SK-N-SH treated with all-trans-retinoic acid at 6 μM for 48 hours (cell line): ENCODE measurements at regions not wholly inside any gene's neighbourhood (a gene's known extent, or its start where the extent isn't known, plus 50 kb on each side); places are given as distances from the start of the nearest gene placed in this dataset.
"Not testable (repeated sequence)": the region's sequence is repeated elsewhere in the genome, so short reads cannot be mapped to it uniquely, and the experiment has no call there.

Experiments used
- ATAC-seq: fragments of 200-7000 bp; cut with Tn5 transposase; 3 replicates; pipeline ENCODE4 v1.9.1; 2020; ENCODE audit warnings: mild to moderate bottlenecking, moderate library complexity
- BACH2 ChIP-seq: fragments of 250-450 bp; sonication (Bioruptor Pico); IDR thresholded peaks from 2 replicates; pipeline ENCODE4 v1.9.0; 2021; ENCODE audit warnings: mild to moderate bottlenecking, borderline replicate concordance
- CREB5 ChIP-seq: fragments of 250-450 bp; sonication (Bioruptor Pico); IDR thresholded peaks from 2 replicates; pipeline ENCODE4 v1.5.1; 2020; ENCODE audit warnings: low read depth, mild to moderate bottlenecking, moderate library complexity
- CSDC2 ChIP-seq: fragments of 250-450 bp; sonication (Bioruptor Pico); IDR thresholded peaks from 2 replicates; pipeline ENCODE4 v1.5.0; 2020; ENCODE audit warnings: mild to moderate bottlenecking, moderate library complexity
- CSRNP3 ChIP-seq: fragments of 250-450 bp; sonication (Bioruptor Pico); IDR thresholded peaks from 2 replicates; pipeline ENCODE4 v1.5.1; 2021; ENCODE audit warnings: mild to moderate bottlenecking, moderate library complexity
- ESRRG ChIP-seq: fragments of 250-450 bp; sonication (Bioruptor Pico); IDR thresholded peaks from 2 replicates; pipeline ENCODE4 v1.6.1; 2021; ENCODE audit warnings: mild to moderate bottlenecking
- PATZ1 ChIP-seq: fragments of 250-450 bp; sonication (Bioruptor Pico); IDR thresholded peaks from 2 replicates; pipeline ENCODE4 v1.8.0; 2020; ENCODE audit warnings: mild to moderate bottlenecking, moderate library complexity, borderline replicate concordance
- POU6F1 ChIP-seq: fragments of 250-450 bp; sonication (Bioruptor Pico); IDR thresholded peaks from 2 replicates; pipeline ENCODE4 v1.8.0; 2021; ENCODE audit warnings: low read depth, mild to moderate bottlenecking, moderate library complexity, borderline replicate concordance
- RARB ChIP-seq: fragments of 250-450 bp; sonication (Bioruptor Pico); IDR thresholded peaks from 2 replicates; pipeline ENCODE4 v1.8.0; 2021; ENCODE audit warnings: mild to moderate bottlenecking, moderate library complexity
- TCF4 ChIP-seq: fragments of 250-450 bp; sonication (Bioruptor Pico); IDR thresholded peaks from 2 replicates; pipeline ENCODE4 v1.8.0; 2021; ENCODE audit warnings: mild to moderate bottlenecking, moderate library complexity, borderline replicate concordance
- TOX ChIP-seq: fragments of 250-450 bp; sonication (Bioruptor Pico); IDR thresholded peaks from 2 replicates; pipeline ENCODE4 v1.8.0; 2021; ENCODE audit warnings: mild to moderate bottlenecking, moderate library complexity, borderline replicate concordance
- TSHZ2 ChIP-seq: fragments of 250-450 bp; sonication (Bioruptor Pico); IDR thresholded peaks from 2 replicates; pipeline ENCODE4 v1.5.0; 2020; ENCODE audit warnings: mild to moderate bottlenecking, moderate library complexity
- ZC3H10 ChIP-seq: fragments of 250-450 bp; sonication (Bioruptor Pico); IDR thresholded peaks from 2 replicates; pipeline ENCODE4 v1.5.1; 2021; ENCODE audit warnings: mild to moderate bottlenecking, moderate library complexity
- ZFP30 ChIP-seq: fragments of 450-650 bp; formaldehyde crosslinking; IDR thresholded peaks from 2 replicates; pipeline ENCODE4 v1.5.0; 2022; ENCODE audit warnings: mild to moderate bottlenecking, moderate library complexity
- ZNF70 ChIP-seq: fragments of 450-650 bp; formaldehyde crosslinking; IDR thresholded peaks from 2 replicates; pipeline ENCODE4 v1.5.0; 2020; ENCODE audit warnings: mild to moderate bottlenecking, moderate library complexity
- ZNF8 ChIP-seq: fragments of 450-650 bp; formaldehyde crosslinking; IDR thresholded peaks from 2 replicates; pipeline ENCODE4 v1.5.0; 2020; ENCODE audit warnings: mild to moderate bottlenecking, moderate library complexity

GRCh38 chr16:48676836-48677235 is 66.9 kb upstream of the N4BP1 start:
- TF ChIP-seq BACH2: no peak
- no peak for TF ChIP-seq ZNF8 (CRISPR knock-in tag)
- TF ChIP-seq PATZ1 (CRISPR knock-in tag): no peak
- TF ChIP-seq ZC3H10 (CRISPR knock-in tag): no peak
- TF ChIP-seq CSDC2 (CRISPR knock-in tag): no peak
- TF ChIP-seq CREB5 (CRISPR knock-in tag): no peak
- no peak for TF ChIP-seq TCF4
- no peak for TF ChIP-seq CSRNP3 (CRISPR knock-in tag)
- no peak for TF ChIP-seq RARB (CRISPR knock-in tag)
- TF ChIP-seq ZFP30 (CRISPR knock-in tag): no peak
- TF ChIP-seq POU6F1 (CRISPR knock-in tag): no peak
- no peak for TF ChIP-seq TSHZ2 (CRISPR knock-in tag)
- no peak for ATAC-seq

GRCh38 chr16:48668184-48668583 is 58.2 kb upstream of the N4BP1 start:
- not testable (repeated sequence) for ATAC-seq

GRCh38 chr16:48659940-48660339 is 50.0 kb upstream of the N4BP1 start:
- no peak for ATAC-seq
- TF ChIP-seq PATZ1 (CRISPR knock-in tag) (no peak), CSDC2 (CRISPR knock-in tag) (no peak), ZC3H10 (CRISPR knock-in tag) (no peak), ESRRG (CRISPR knock-in tag) (no peak), CREB5 (CRISPR knock-in tag) (no peak), ZFP30 (CRISPR knock-in tag) (no peak), TSHZ2 (CRISPR knock-in tag) (no peak), CSRNP3 (CRISPR knock-in tag) (no peak), TOX (no peak), ZNF70 (CRISPR knock-in tag) (no peak)
